ENCODE measurements at regions not wholly inside any gene's neighbourhood (a gene's known extent, or its start where the extent isn't known, plus 50 kb on each side); places are given as distances from the start of the nearest gene placed in this dataset.

GRCh38 chr4:163606896-163607691 lies 112.6 kb downstream of the TMA16 start:
- TF ChIP-seq CTCF (IDR thresholded peaks at IDR 0.05; ENCODE audit: borderline replicate concordance, extremely low read depth, insufficient read depth): no peak
- FAIRE-seq: no peak
- H3K27ac ChIP-seq (ENCODE audit: low read depth in 2 of 2, low read length in 2 of 2): no peak overlapping the region
- intact Hi-C loops (cut with DNase I): no loop called here
- no peak overlapping the region for H3K9ac ChIP-seq (ENCODE audit: low read length in 3 of 3)
- no peaks in the 10 kb centered on the region for H3K9me3 ChIP-seq (ENCODE audit: control insufficient read depth in 2 of 3, insufficient read depth in 1 of 3, low read length in 3 of 3)
- no peak for DNase-seq
- no peaks in the 10 kb centered on the region for H3K4me1 ChIP-seq (ENCODE audit: control insufficient read depth in 2 of 3, insufficient read depth in 2 of 3, low read depth in 1 of 3, low read length in 3 of 3)
- no peaks in the 10 kb centered on the region for H3K36me3 ChIP-seq (ENCODE audit: control insufficient read depth in 2 of 3, insufficient read depth in 3 of 3, low read length in 3 of 3)
- H3K4me3 ChIP-seq (ENCODE audit: low read length in 3 of 3): no peak overlapping the region
- H3K27me3 ChIP-seq (ENCODE audit: control insufficient read depth, insufficient read depth, low read length): no peaks in the 10 kb centered on the region

DNA sequence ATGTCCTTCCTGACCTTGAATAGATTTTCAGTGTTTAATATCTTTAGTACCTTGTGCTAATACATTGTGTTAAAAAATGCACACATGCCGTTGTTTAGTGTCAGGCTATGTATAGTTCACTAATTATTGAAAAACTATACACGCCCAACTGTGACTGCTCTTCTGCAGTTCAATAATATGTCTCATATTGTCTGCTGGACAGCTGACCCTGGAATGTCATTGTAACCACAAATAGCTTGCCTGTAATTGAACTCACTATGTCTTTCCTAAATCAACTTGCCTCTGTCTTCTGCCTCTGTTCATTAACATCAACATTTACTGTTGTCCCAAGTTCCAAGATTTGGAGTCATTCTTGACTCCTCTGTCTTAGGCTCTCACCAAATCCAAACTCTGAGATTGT lies 114.5 kb downstream of the TMA16 start:
- intact Hi-C loops (cut with DNase I): no loop called here
- Histone ChIP-seq H3K27ac (ENCODE audit: low read depth in 2 of 2, low read length in 2 of 2) (no peak overlapping the region), H3K36me3 (ENCODE audit: control insufficient read depth in 2 of 3, insufficient read depth in 3 of 3, low read length in 3 of 3) (no peaks in the 10 kb centered on the region), H3K4me3 (ENCODE audit: low read length in 3 of 3) (no peak overlapping the region), H3K9me3 (ENCODE audit: control insufficient read depth in 2 of 3, insufficient read depth in 1 of 3, low read length in 3 of 3) (no peaks in the 10 kb centered on the region), H3K4me1 (ENCODE audit: control insufficient read depth in 2 of 3, insufficient read depth in 2 of 3, low read depth in 1 of 3, low read length in 3 of 3) (no peaks in the 10 kb centered on the region), H3K27me3 (ENCODE audit: control insufficient read depth, insufficient read depth, low read length) (no peaks in the 10 kb centered on the region), H3K9ac (ENCODE audit: low read length in 3 of 3) (no peak overlapping the region)
- TF ChIP-seq CTCF (IDR thresholded peaks at IDR 0.05; ENCODE audit: borderline replicate concordance, extremely low read depth, insufficient read depth): no peak
- no peak for DNase-seq
- FAIRE-seq: no peak

GRCh38 chr4:163610648-163611047 lies 116.2 kb downstream of the TMA16 start:
- Histone ChIP-seq H3K4me1 (ENCODE audit: control insufficient read depth in 2 of 3, insufficient read depth in 2 of 3, low read depth in 1 of 3, low read length in 3 of 3) (no peaks in the 10 kb centered on the region), H3K9me3 (ENCODE audit: control insufficient read depth in 2 of 3, insufficient read depth in 1 of 3, low read length in 3 of 3) (no peaks in the 10 kb centered on the region), H3K36me3 (ENCODE audit: control insufficient read depth in 2 of 3, insufficient read depth in 3 of 3, low read length in 3 of 3) (no peaks in the 10 kb centered on the region), H3K9ac (ENCODE audit: low read length in 3 of 3) (no peak overlapping the region), H3K27me3 (ENCODE audit: control insufficient read depth, insufficient read depth, low read length) (no peaks in the 10 kb centered on the region), H3K27ac (ENCODE audit: low read depth in 2 of 2, low read length in 2 of 2) (no peak overlapping the region), H3K4me3 (ENCODE audit: low read length in 3 of 3) (peak overlapping the region in 1 of 3 donors; percentile 7)
- no peak for TF ChIP-seq CTCF (IDR thresholded peaks at IDR 0.05; ENCODE audit: borderline replicate concordance, extremely low read depth, insufficient read depth)
- FAIRE-seq: no peak
- intact Hi-C loops (cut with DNase I): no loop called here
- DNase-seq: no peak
